Kidney (tissue), 13 donors: ENCODE measurements at regions not wholly inside any gene's neighbourhood (a gene's known extent, or its start where the extent isn't known, plus 50 kb on each side); places are given as distances from the start of the nearest gene placed in this dataset.

Source experiments
- DNase-seq, 5 donors: peaks; one replicate each; pipeline ENCODE4 v3.0.0-alpha.2; 2013 to 2020
- FAIRE-seq: peaks from 2 replicates; lab custom pipeline; 2012; peaks lifted over from hg19 to GRCh38; lab: Jason Lieb, UNC
- H3K27ac ChIP-seq, 2 donors: one replicate each; pipeline ENCODE4 v1.7.0; 2013; ENCODE audit warnings: low read depth in 2 of 2, low read length in 2 of 2, inconsistent platforms in 1 of 2
- H3K27me3 ChIP-seq: one replicate; pipeline ENCODE4 v1.7.1; 2013; ENCODE audit warnings: low read length, inconsistent platforms; ENCODE audit not compliant: control insufficient read depth, insufficient read depth
- H3K36me3 ChIP-seq, 3 donors: one replicate each; pipeline versions ENCODE4 v1.7.0 to v1.7.1; 2013; ENCODE audit warnings: low read length in 3 of 3, control low read depth in 1 of 3, inconsistent platforms in 1 of 3; ENCODE audit not compliant: insufficient read depth in 3 of 3, control insufficient read depth in 2 of 3
- H3K4me1 ChIP-seq, 3 donors: one replicate each; pipeline versions ENCODE4 v1.7.0 to v1.7.1; 2013; ENCODE audit warnings: low read length in 3 of 3, inconsistent platforms in 1 of 3, low read depth in 1 of 3; ENCODE audit not compliant: control insufficient read depth in 2 of 3, insufficient read depth in 2 of 3
- H3K4me3 ChIP-seq, 3 donors: one replicate each; pipeline versions ENCODE4 v1.7.0 to v1.8.1; 2013; ENCODE audit warnings: low read length in 3 of 3, control low read depth in 1 of 3, inconsistent platforms in 1 of 3
- H3K9ac ChIP-seq, 3 donors: one replicate each; pipeline versions ENCODE4 v1.7.0 to v1.7.1; 2013; ENCODE audit warnings: low read length in 3 of 3, control low read depth in 1 of 3, inconsistent platforms in 1 of 3
- H3K9me3 ChIP-seq, 3 donors: one replicate each; pipeline versions ENCODE4 v1.7.0 to v1.7.1; 2013; ENCODE audit warnings: low read length in 3 of 3, control low read depth in 1 of 3, inconsistent platforms in 1 of 3; ENCODE audit not compliant: control insufficient read depth in 2 of 3, insufficient read depth in 1 of 3
- CTCF ChIP-seq: IDR thresholded peaks from 3 replicates; pipeline ENCODE4 v1.5.1; 2012; ENCODE audit warnings: mild to moderate bottlenecking, moderate library complexity, borderline replicate concordance; ENCODE audit not compliant: insufficient read depth; ENCODE audit errors: extremely low read depth
- intact Hi-C: fragments of 100-400 bp; cut with DNase I; formaldehyde crosslinking; loops from one replicate; pipeline ENCODE4 v1.11.1; 2022
- donor health status: control.
- donor health status: control.
- donor health status: control.
- donor health status: control.
- donor health status: control.
- donor health status: DM: yes; HTN: yes; CAD: no.
- donor health status: Normal renal cell carcinoma (clear cell type).

- Histone ChIP-seq H3K4me3 (no peak overlapping the region), H3K27ac (no peak overlapping the region), H3K27me3 (peaks cover 9% of the 10 kb centered on the region), H3K4me1 (no peaks in the 10 kb centered on the region), H3K9ac (no peak overlapping the region), H3K36me3 (no peaks in the 10 kb centered on the region), H3K9me3 (no peaks in the 10 kb centered on the region)
- TF ChIP-seq CTCF, result no peak
- intact Hi-C loops, result no loop called here
- FAIRE-seq (no peak), DNase-seq (no peak)
Measured at GRCh38 chrX:20459410-20460350, 193.0 kb upstream of the RPS6KA3 start.

- Histone ChIP-seq H3K9me3 (no peaks in the 10 kb centered on the region), H3K4me3 (no peak overlapping the region), H3K27me3 (peaks cover 4% of the 10 kb centered on the region), H3K4me1 (no peaks in the 10 kb centered on the region), H3K36me3 (no peaks in the 10 kb centered on the region), H3K9ac (no peak overlapping the region), H3K27ac (no peak overlapping the region)
- FAIRE-seq, result no peak
- TF ChIP-seq CTCF, result no peak
- intact Hi-C loops, result no loop called here
- no peak for DNase-seq
Measured at GRCh38 chrX:20456971-20457370, 190.3 kb upstream of the RPS6KA3 start.

GRCh38 chrX:20455001-20455400, 188.3 kb upstream of the RPS6KA3 start:
- Histone ChIP-seq H3K27ac (no peak overlapping the region), H3K4me3 (no peak overlapping the region), H3K27me3 (peaks cover 2% of the 10 kb centered on the region), H3K36me3 (no peaks in the 10 kb centered on the region), H3K9ac (no peak overlapping the region), H3K9me3 (no peaks in the 10 kb centered on the region), H3K4me1 (no peaks in the 10 kb centered on the region)
- FAIRE-seq (no peak), DNase-seq (no peak)
- intact Hi-C loops, result no loop called here
- TF ChIP-seq CTCF, result no peak
